GM19397 (cell line): ENCODE measurements at regions not wholly inside any gene's neighbourhood (a gene's known extent, or its start where the extent isn't known, plus 50 kb on each side); places are given as distances from the start of the nearest gene placed in this dataset.
"Not testable (repeated sequence)": the region's sequence is repeated elsewhere in the genome, so short reads cannot be mapped to it uniquely, and the experiment has no call there.

Experiments used
- ATAC-seq: cut with Tn5 transposase; IDR thresholded peaks from one replicate; pipeline ENCODE4 v1.9.1; 2021; ENCODE audit warnings: mild to moderate bottlenecking, moderate library complexity; ENCODE audit not compliant: unreplicated experiment

- no peak for ATAC-seq
Measured at GRCh38 chr4:126386512-126386911, 1071.8 kb downstream of the FAT4 start.

GRCh38 chr4:126395664-126396063, 1080.9 kb downstream of the FAT4 start:
- ATAC-seq = no peak

GRCh38 chr4:126396121-126396520, 1081.4 kb downstream of the FAT4 start:
- no peak for ATAC-seq

- ATAC-seq = no peak
Measured at GRCh38 chr4:126396703-126397102, 1081.9 kb downstream of the FAT4 start.

- ATAC-seq = no peak
Measured at GRCh38 chr4:126404549-126404948, 1089.8 kb downstream of the FAT4 start.

- ATAC-seq = no peak
Measured at GRCh38 chr4:126405369-126405982, 1090.7 kb downstream of the FAT4 start.

GRCh38 chr4:126409746-126410145, 1095.0 kb downstream of the FAT4 start:
- no peak for ATAC-seq

GRCh38 chr4:126411047-126411446, 1096.3 kb downstream of the FAT4 start:
- ATAC-seq = no peak

GRCh38 chr4:126412310-126412709, 1097.6 kb downstream of the FAT4 start:
- not testable (repeated sequence) for ATAC-seq

- ATAC-seq = no peak
Measured at GRCh38 chr4:126414741-126415140, 1100.0 kb downstream of the FAT4 start.

GRCh38 chr4:126419266-126419665, 1104.5 kb downstream of the FAT4 start:
- ATAC-seq = no peak

GRCh38 chr4:126427853-126428252, 1113.1 kb downstream of the FAT4 start:
- no peak for ATAC-seq

GRCh38 chr4:126431049-126431448, 1116.3 kb downstream of the FAT4 start:
- no peak for ATAC-seq

GRCh38 chr4:126435491-126435890, 1120.7 kb downstream of the FAT4 start:
- ATAC-seq = no peak

GRCh38 chr4:126440297-126440696, 1125.5 kb downstream of the FAT4 start:
- ATAC-seq = no peak

- no peak for ATAC-seq
Measured at GRCh38 chr4:126441173-126442035, 1126.6 kb downstream of the FAT4 start.

- ATAC-seq = no peak
Measured at GRCh38 chr4:126445596-126445995, 1130.8 kb downstream of the FAT4 start.

GRCh38 chr4:126446917-126447316, 1132.2 kb downstream of the FAT4 start:
- ATAC-seq = no peak

- ATAC-seq = no peak
Measured at GRCh38 chr4:126448086-126448845, 1133.5 kb downstream of the FAT4 start.

- ATAC-seq = no peak
Measured at GRCh38 chr4:126451237-126451873, 1136.6 kb downstream of the FAT4 start.

GRCh38 chr4:126455865-126456264, 1141.1 kb downstream of the FAT4 start:
- ATAC-seq = no peak
